ENCODE measurements at regions not wholly inside any gene's neighbourhood (a gene's known extent, or its start where the extent isn't known, plus 50 kb on each side); places are given as distances from the start of the nearest gene placed in this dataset.

- TF ChIP-seq CTCF (IDR thresholded peaks at IDR 0.05) (no peak), EP300 (IDR thresholded peaks at IDR 0.05) (no peak)
Observed at GRCh38 chr7:110507369-110507768, 583.6 kb upstream of the LRRN3 start.
